Progenitor cell of endocrine pancreas (in vitro differentiated cells): ENCODE measurements at regions not wholly inside any gene's neighbourhood (a gene's known extent, or its start where the extent isn't known, plus 50 kb on each side); places are given as distances from the start of the nearest gene placed in this dataset.
"Not testable (repeated sequence)": the region's sequence is repeated elsewhere in the genome, so short reads cannot be mapped to it uniquely, and the experiment has no call there.

Experiments used
- DNase-seq: peaks from one replicate; pipeline ENCODE4 v3.0.0; 2021; ENCODE audit warnings: low spot score; ENCODE audit not compliant: unreplicated experiment
- H3K27ac Mint-ChIP-seq: 2 replicates; pipeline ENCODE4 v1.8.0; 2021; ENCODE audit warnings: mild to moderate bottlenecking, moderate library complexity, mixed read lengths
- H3K27me3 Mint-ChIP-seq: 2 replicates; pipeline ENCODE4 v1.8.0; 2021; ENCODE audit warnings: mixed read lengths
- H3K36me3 Mint-ChIP-seq: 2 replicates; pipeline ENCODE4 v1.8.0; 2022; ENCODE audit warnings: mixed read lengths; ENCODE audit not compliant: insufficient read depth
- H3K4me1 Mint-ChIP-seq: 2 replicates; pipeline ENCODE4 v1.8.0; 2021; ENCODE audit warnings: low read depth, mixed read lengths
- H3K4me3 Mint-ChIP-seq: 2 replicates; pipeline ENCODE4 v1.8.0; 2021; ENCODE audit warnings: low read depth, mild to moderate bottlenecking, moderate library complexity, mixed read lengths
- H3K9me3 Mint-ChIP-seq: 2 replicates; pipeline ENCODE4 v1.8.0; 2021; ENCODE audit warnings: low read depth, mixed read lengths

GRCh38 chr15:22134941-22135566, 54.7 kb downstream of the OR4M2 start:
- H3K36me3 Mint-ChIP-seq, H3K4me1 Mint-ChIP-seq, H3K27ac Mint-ChIP-seq, DNase-seq, H3K4me3 Mint-ChIP-seq, H3K9me3 Mint-ChIP-seq, H3K27me3 Mint-ChIP-seq: not testable (repeated sequence)

GRCh38 chr15:22137572-22137971, 57.2 kb downstream of the OR4M2 start:
- H3K4me1 Mint-ChIP-seq, DNase-seq, H3K4me3 Mint-ChIP-seq, H3K27ac Mint-ChIP-seq, H3K9me3 Mint-ChIP-seq, H3K27me3 Mint-ChIP-seq, H3K36me3 Mint-ChIP-seq: not testable (repeated sequence)

GRCh38 chr15:22141106-22141505, 60.8 kb downstream of the OR4M2 start:
- not testable (repeated sequence) for H3K36me3 Mint-ChIP-seq, H3K27me3 Mint-ChIP-seq, H3K9me3 Mint-ChIP-seq, H3K4me1 Mint-ChIP-seq, DNase-seq, H3K4me3 Mint-ChIP-seq, H3K27ac Mint-ChIP-seq

- H3K27ac Mint-ChIP-seq, H3K4me1 Mint-ChIP-seq, H3K27me3 Mint-ChIP-seq, H3K36me3 Mint-ChIP-seq, H3K9me3 Mint-ChIP-seq, DNase-seq, H3K4me3 Mint-ChIP-seq: not testable (repeated sequence)
Measured at GRCh38 chr15:22148109-22148508, 67.8 kb downstream of the OR4M2 start.

- H3K4me3 Mint-ChIP-seq, DNase-seq, H3K27ac Mint-ChIP-seq, H3K4me1 Mint-ChIP-seq, H3K36me3 Mint-ChIP-seq, H3K9me3 Mint-ChIP-seq, H3K27me3 Mint-ChIP-seq: not testable (repeated sequence)
Measured at GRCh38 chr15:22158243-22158642, 77.9 kb downstream of the OR4M2 start.

- H3K27me3 Mint-ChIP-seq, DNase-seq, H3K9me3 Mint-ChIP-seq, H3K4me1 Mint-ChIP-seq, H3K36me3 Mint-ChIP-seq, H3K27ac Mint-ChIP-seq, H3K4me3 Mint-ChIP-seq: not testable (repeated sequence)
Measured at GRCh38 chr15:22160283-22160682, 80.0 kb downstream of the OR4M2 start.

GRCh38 chr15:22160741-22161140, 80.4 kb downstream of the OR4M2 start:
- H3K36me3 Mint-ChIP-seq, DNase-seq, H3K9me3 Mint-ChIP-seq, H3K27ac Mint-ChIP-seq, H3K27me3 Mint-ChIP-seq, H3K4me3 Mint-ChIP-seq, H3K4me1 Mint-ChIP-seq: not testable (repeated sequence)

GRCh38 chr15:22161398-22161797, 81.1 kb downstream of the OR4M2 start:
- H3K9me3 Mint-ChIP-seq, H3K4me1 Mint-ChIP-seq, H3K27ac Mint-ChIP-seq, H3K36me3 Mint-ChIP-seq, H3K27me3 Mint-ChIP-seq, DNase-seq, H3K4me3 Mint-ChIP-seq: not testable (repeated sequence)

GRCh38 chr15:22163715-22164114, 83.4 kb downstream of the OR4M2 start:
- not testable (repeated sequence) for H3K9me3 Mint-ChIP-seq, H3K36me3 Mint-ChIP-seq, H3K4me3 Mint-ChIP-seq, H3K27ac Mint-ChIP-seq, DNase-seq, H3K4me1 Mint-ChIP-seq, H3K27me3 Mint-ChIP-seq

- H3K4me1 Mint-ChIP-seq, H3K27me3 Mint-ChIP-seq, H3K4me3 Mint-ChIP-seq, H3K27ac Mint-ChIP-seq, H3K9me3 Mint-ChIP-seq, H3K36me3 Mint-ChIP-seq, DNase-seq: not testable (repeated sequence)
Measured at GRCh38 chr15:22167521-22167920, 87.2 kb downstream of the OR4M2 start.

- H3K4me3 Mint-ChIP-seq, H3K36me3 Mint-ChIP-seq, DNase-seq, H3K9me3 Mint-ChIP-seq, H3K4me1 Mint-ChIP-seq, H3K27me3 Mint-ChIP-seq, H3K27ac Mint-ChIP-seq: not testable (repeated sequence)
Measured at GRCh38 chr15:22173029-22173998, 93.0 kb downstream of the OR4M2 start.

- not testable (repeated sequence) for DNase-seq, H3K27ac Mint-ChIP-seq, H3K36me3 Mint-ChIP-seq, H3K9me3 Mint-ChIP-seq, H3K4me1 Mint-ChIP-seq, H3K4me3 Mint-ChIP-seq, H3K27me3 Mint-ChIP-seq
Measured at GRCh38 chr15:22174088-22174487, 93.8 kb downstream of the OR4M2 start.

- H3K27me3 Mint-ChIP-seq, H3K4me3 Mint-ChIP-seq, H3K27ac Mint-ChIP-seq, H3K4me1 Mint-ChIP-seq, DNase-seq, H3K36me3 Mint-ChIP-seq, H3K9me3 Mint-ChIP-seq: not testable (repeated sequence)
Measured at GRCh38 chr15:22177965-22178364, 97.6 kb downstream of the OR4M2 start.
